GM18868 (cell line): ENCODE measurements at regions not wholly inside any gene's neighbourhood (a gene's known extent, or its start where the extent isn't known, plus 50 kb on each side); places are given as distances from the start of the nearest gene placed in this dataset.
A peak's percentile ranks its signal among the peaks of the same experiment; 100 is the strongest.

Source experiments
- ATAC-seq: cut with Tn5 transposase; IDR thresholded peaks from one replicate; pipeline ENCODE4 v1.9.1; 2021; ENCODE audit warnings: mild to moderate bottlenecking, moderate library complexity; ENCODE audit not compliant: unreplicated experiment

DNA sequence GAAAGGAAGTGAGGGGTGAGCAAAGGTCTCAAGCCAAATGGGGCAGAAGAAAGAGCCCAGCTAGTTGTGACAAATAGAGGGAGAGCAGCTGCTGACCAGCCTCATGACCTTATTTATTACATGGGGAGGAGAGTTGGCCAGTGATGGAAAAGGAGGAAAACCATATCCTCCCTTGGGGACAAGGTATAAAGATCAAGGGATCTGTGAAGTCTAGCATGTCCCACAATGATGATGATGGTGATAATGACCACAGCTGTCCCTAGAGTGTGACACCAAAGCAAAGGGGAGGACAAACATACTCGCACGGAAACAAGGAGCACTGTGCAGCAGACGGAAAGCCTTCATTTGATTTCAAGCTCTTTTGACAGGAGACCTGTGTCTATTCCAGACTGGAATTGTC is 190.4 kb upstream of the MCHR2 start:
- no peak for ATAC-seq

GRCh38 chr6:100182313-100182712 is 188.3 kb upstream of the MCHR2 start:
- ATAC-seq = no peak

DNA sequence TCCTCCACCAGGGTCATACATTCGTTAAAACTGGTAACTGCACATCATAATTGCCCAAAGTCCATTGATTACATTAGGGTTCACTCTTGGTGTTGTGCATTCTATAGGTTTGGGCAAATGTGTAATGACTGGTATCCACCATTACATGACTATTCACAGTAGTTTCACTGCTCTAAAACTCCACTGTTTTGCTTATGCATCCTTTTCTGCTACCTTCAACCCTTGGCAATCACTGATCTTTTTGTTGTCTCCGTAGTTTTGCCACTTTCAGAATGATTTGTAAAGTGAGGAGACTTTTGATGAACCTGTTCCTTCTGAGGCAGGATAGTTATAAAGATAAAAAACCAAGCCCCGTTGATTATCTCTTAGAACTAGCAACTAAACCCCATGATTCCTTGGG is 187.3 kb upstream of the MCHR2 start:
- no peak for ATAC-seq

- no peak for ATAC-seq
Measured at GRCh38 chr6:100179576-100179975, 185.6 kb upstream of the MCHR2 start.

DNA sequence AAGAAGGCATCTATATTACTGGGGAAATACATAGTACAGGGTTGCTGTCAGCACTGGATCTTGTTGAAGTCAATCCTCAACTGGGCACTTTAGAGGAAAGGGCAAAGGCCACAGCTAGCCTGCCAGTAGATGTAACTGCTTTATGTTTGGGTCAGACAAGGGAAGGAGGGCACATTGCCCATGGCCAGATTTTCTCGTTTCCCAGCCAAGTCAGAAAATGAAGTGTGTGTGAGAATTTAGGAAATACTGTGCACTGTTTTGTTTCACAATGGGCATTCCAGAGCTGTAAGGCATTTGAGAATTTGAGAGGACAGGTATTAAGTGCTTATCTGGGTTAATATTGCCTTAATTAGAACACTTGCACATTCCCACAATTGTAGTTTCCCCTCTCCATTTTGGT is 183.9 kb upstream of the MCHR2 start:
- ATAC-seq = no peak

- no peak for ATAC-seq
Measured at GRCh38 chr6:100176951-100177710, 183.1 kb upstream of the MCHR2 start.

- ATAC-seq = peak; percentile 30
Measured at GRCh38 chr6:100176311-100176950, 182.4 kb upstream of the MCHR2 start.

DNA sequence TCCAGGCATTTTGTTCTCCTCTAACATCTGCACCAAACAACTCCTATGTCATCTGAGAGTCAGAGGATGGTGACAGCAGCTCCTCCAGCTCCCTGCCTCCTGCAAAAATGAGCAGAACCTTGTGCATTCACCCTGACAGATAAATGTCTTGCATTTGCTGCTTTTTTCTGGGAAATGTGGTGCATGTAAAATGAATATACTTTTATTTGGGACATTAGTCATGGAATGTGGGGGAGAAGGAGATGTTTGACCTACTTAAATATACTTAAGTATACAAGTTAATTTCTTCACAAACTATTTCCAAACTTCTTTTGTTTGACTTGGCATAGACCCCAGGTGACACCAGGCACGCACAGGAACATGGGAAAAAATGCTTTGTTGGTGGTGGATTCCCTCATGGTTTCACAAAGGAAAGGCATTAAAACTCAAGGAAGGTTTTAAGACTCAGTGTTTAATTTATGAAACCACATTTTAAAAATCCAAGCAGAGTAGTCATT is 181.8 kb upstream of the MCHR2 start:
- no peak for ATAC-seq

DNA sequence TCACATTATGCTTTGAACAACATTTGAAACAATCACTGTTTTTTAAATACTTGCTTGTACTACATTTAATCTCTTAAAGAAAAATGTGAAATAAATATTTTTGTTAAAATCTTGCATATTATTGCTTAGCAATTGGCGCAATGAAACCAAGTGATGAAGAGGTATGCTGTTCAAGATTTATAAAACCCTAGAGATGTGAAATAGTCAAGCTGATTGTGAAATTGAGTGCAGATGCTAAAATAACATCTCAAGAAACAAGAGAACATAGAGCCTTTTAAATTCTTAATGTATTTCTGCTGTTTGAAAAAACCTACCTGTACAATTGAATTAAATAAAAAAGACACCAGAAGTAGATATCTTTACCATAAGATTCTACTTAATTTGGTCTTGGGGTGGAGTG is 179.2 kb upstream of the MCHR2 start:
- ATAC-seq = no peak

GRCh38 chr6:100172322-100172713 is 178.3 kb upstream of the MCHR2 start:
- no peak for ATAC-seq

GRCh38 chr6:100171533-100172321 is 177.7 kb upstream of the MCHR2 start:
- peak; percentile 76 for ATAC-seq

GRCh38 chr6:100168148-100168547 is 174.1 kb upstream of the MCHR2 start:
- ATAC-seq = no peak

GRCh38 chr6:100167585-100167984 is 173.6 kb upstream of the MCHR2 start:
- ATAC-seq = no peak

GRCh38 chr6:100166956-100167355 is 172.9 kb upstream of the MCHR2 start:
- no peak for ATAC-seq

GRCh38 chr6:100165442-100165841 is 171.4 kb upstream of the MCHR2 start:
- no peak for ATAC-seq

GRCh38 chr6:100163035-100163434 is 169.0 kb upstream of the MCHR2 start:
- no peak for ATAC-seq

DNA sequence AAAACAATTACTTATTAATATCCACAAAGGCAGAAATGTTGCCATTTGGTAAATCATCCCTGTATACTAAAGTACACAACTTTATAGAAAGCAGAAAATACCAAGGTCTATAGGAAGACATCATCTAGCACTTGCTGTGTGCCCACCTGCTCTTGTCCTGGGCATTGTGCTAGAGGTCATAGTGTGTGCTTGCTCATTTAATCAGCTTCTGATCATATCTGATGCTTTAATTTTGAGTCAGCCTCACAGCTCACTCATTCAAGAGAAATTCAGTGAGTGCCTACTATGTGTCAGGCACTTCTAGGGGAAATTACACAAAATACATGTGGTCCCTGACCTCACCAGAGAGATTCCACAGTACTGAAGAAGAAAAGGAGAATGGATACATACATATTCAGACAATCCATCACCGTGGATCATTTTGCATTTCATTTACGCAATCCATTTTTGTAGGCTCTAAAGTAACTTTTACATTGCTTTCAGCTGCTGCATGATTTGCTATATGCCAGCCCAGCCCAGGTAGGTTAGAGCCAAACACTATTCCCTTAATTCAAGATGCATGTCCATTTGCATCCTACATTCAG is 167.9 kb upstream of the MCHR2 start:
- no peak for ATAC-seq

- ATAC-seq = no peak
Measured at GRCh38 chr6:100160930-100161329, 166.9 kb upstream of the MCHR2 start.

DNA sequence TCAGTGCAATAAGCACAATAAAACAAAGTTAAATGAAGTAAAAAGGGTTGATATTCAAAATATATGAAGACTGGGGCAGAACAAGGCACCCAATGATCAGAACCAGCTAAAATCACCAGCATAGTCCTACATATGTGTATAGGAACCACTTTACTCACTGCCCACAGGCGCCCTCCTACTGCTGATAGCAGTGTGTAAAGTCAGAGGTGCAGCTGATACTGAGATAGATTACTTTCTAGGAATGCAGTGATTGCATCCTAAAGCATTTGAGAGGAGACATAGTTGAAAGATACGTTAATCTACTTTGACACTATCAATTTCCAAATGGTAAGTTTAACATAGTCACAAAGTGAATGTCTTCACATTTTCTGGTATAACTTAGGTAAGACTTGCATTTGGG is 161.1 kb upstream of the MCHR2 start:
- no peak for ATAC-seq

- no peak for ATAC-seq
Measured at GRCh38 chr6:100153636-100154275, 159.7 kb upstream of the MCHR2 start.

- ATAC-seq = no peak
Measured at GRCh38 chr6:100152201-100152600, 158.2 kb upstream of the MCHR2 start.
